ENCODE measurements at regions not wholly inside any gene's neighbourhood (a gene's known extent, or its start where the extent isn't known, plus 50 kb on each side); places are given as distances from the start of the nearest gene placed in this dataset.

- no peak for TF ChIP-seq POLR2A (IDR thresholded peaks at IDR 0.05; ENCODE audit: low read depth, low read length)
- no peak for TF ChIP-seq POLR2AphosphoS5 (IDR thresholded peaks at IDR 0.05; ENCODE audit: low read depth, low read length)
- no peak for TF ChIP-seq TAF1 (IDR thresholded peaks at IDR 0.05; ENCODE audit: low read depth, low read length)
- 0 out of 2 replicates have a peak, but pooled peaks have one; percentile 3 for TF ChIP-seq SPI1 (IDR thresholded peaks at IDR 0.05; ENCODE audit: low read depth, low read length)
- TF ChIP-seq POU2F2 (IDR thresholded peaks at IDR 0.05; ENCODE audit: low read depth, low read length): no peak
Observed at GRCh38 chr1:199243423-199244061, 604.7 kb downstream of the PTPRC start.
